ENCODE measurements at regions not wholly inside any gene's neighbourhood (a gene's known extent, or its start where the extent isn't known, plus 50 kb on each side); places are given as distances from the start of the nearest gene placed in this dataset.

GRCh38 chr9:19694601-19695000, 94.2 kb downstream of the SLC24A2 start:
- no peaks in the 10 kb centered on the region for H3K4me1 ChIP-seq
- intact Hi-C loops (cut with DNase I) = no loop called here
- DNase-seq = no peak
- H3K4me3 ChIP-seq = no peak overlapping the region
- H3K27me3 ChIP-seq = no peaks in the 10 kb centered on the region
- H3K27ac ChIP-seq = no peak overlapping the region
- 76 to 90% methylated on average over 3 of the region's 3 CpGs for WGBS, 2 donors
- H3K9me3 ChIP-seq = no peaks in the 10 kb centered on the region
- TF ChIP-seq CTCF (IDR thresholded peaks at IDR 0.05) (no peak), EP300 (IDR thresholded peaks at IDR 0.05) (no peak), POLR2AphosphoS5 (IDR thresholded peaks at IDR 0.05) (no peak), POLR2A (IDR thresholded peaks at IDR 0.05) (no peak)
- no peaks in the 10 kb centered on the region for H3K36me3 ChIP-seq

DNA sequence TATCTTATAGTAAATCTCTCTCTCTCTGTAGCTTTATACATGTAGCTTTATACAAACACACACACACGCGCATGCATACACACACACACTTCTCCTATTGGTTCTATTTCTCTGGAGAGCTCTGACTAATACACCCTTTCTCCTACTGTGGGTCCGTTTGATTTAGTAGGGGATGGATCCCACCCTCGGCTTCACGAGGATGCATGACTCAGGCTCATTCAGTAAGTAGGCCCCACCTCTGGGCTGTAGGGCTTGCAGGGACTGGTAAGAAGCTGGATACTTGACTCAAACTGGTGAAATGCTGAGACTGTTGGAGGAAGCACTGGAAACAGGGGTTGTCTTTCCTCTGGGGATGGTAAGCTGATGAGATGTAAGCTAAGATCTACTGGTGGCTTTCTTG, 98.7 kb downstream of the SLC24A2 start:
- TF ChIP-seq CTCF (IDR thresholded peaks at IDR 0.05) (no peak), EP300 (IDR thresholded peaks at IDR 0.05) (no peak), POLR2AphosphoS5 (IDR thresholded peaks at IDR 0.05) (no peak), POLR2A (IDR thresholded peaks at IDR 0.05) (no peak)
- intact Hi-C loops (cut with DNase I) = no loop called here

GRCh38 chr9:19689328-19690101, 99.3 kb downstream of the SLC24A2 start:
- no peak for DNase-seq
- H3K4me3 ChIP-seq = no peak overlapping the region
- H3K4me1 ChIP-seq = no peaks in the 10 kb centered on the region
- no peaks in the 10 kb centered on the region for H3K36me3 ChIP-seq
- intact Hi-C loops (cut with DNase I) = no loop called here
- TF ChIP-seq POLR2A (IDR thresholded peaks at IDR 0.05) = no peak
- no peak for TF ChIP-seq CTCF (IDR thresholded peaks at IDR 0.05)
- no peak for TF ChIP-seq EP300 (IDR thresholded peaks at IDR 0.05)
- TF ChIP-seq POLR2AphosphoS5 (IDR thresholded peaks at IDR 0.05) = no peak
- no peak overlapping the region for H3K27ac ChIP-seq
- no peaks in the 10 kb centered on the region for H3K27me3 ChIP-seq
- WGBS, 2 donors = 57 to 85% methylated on average over 4 of the region's 4 CpGs
- peaks cover 0 to 4% (median 0%) of the 10 kb centered on the region in 4 donors for H3K9me3 ChIP-seq

More for the DNA sequence above, 98.7 kb downstream of the SLC24A2 start:
- Histone ChIP-seq H3K4me1 (no peaks in the 10 kb centered on the region), H3K9me3 (peaks cover 0 to 4% (median 0%) of the 10 kb centered on the region in 4 donors), H3K27me3 (no peaks in the 10 kb centered on the region), H3K36me3 (no peaks in the 10 kb centered on the region), H3K4me3 (no peak overlapping the region), H3K27ac (no peak overlapping the region)
- no peak for DNase-seq
- WGBS, 2 donors = 80 to 87% methylated on average over 5 of the region's 5 CpGs

DNA sequence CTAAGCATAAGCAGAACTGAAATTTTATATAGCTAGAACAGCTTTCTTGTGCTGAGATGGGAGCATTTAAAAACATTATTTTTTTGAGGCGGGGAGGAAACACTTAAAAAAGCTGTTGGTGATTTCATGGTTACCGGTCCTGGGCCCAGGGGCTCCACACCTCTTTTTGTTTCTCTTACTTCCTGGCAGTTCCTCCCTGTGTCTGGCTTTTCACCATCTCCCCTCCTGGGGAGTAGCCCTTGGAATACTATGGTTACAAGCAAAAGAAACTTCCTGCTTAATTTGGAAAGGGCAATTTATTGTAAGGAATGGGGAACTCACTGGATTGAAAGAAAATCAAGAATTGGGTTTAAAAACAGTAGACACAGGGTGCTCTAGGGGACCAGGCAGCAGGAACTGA, 105.1 kb downstream of the SLC24A2 start:
- H3K9me3 ChIP-seq = peaks cover 0 to 7% (median 0%) of the 10 kb centered on the region in 4 donors
- no peaks in the 10 kb centered on the region for H3K27me3 ChIP-seq
- no peak for TF ChIP-seq EP300 (IDR thresholded peaks at IDR 0.05)
- no peak for TF ChIP-seq POLR2A (IDR thresholded peaks at IDR 0.05)
- no peak for TF ChIP-seq POLR2AphosphoS5 (IDR thresholded peaks at IDR 0.05)
- TF ChIP-seq CTCF (IDR thresholded peaks at IDR 0.05) = no peak
- intact Hi-C loops (cut with DNase I) = no loop called here
- H3K4me1 ChIP-seq = no peaks in the 10 kb centered on the region
- no peak for DNase-seq
- H3K27ac ChIP-seq = no peak overlapping the region
- H3K36me3 ChIP-seq = no peaks in the 10 kb centered on the region
- 68 to 82% methylated on average over 2 of the region's 2 CpGs for WGBS, 2 donors
- no peak overlapping the region for H3K4me3 ChIP-seq

All from sigmoid colon (tissue), 6 donors.